ENCODE measurements at regions not wholly inside any gene's neighbourhood (a gene's known extent, or its start where the extent isn't known, plus 50 kb on each side); places are given as distances from the start of the nearest gene placed in this dataset.

- Histone ChIP-seq H3K27me3 (replicated peaks; ENCODE audit: insufficient read depth) (no peaks in the 10 kb centered on the region), H3K9me3 (no peaks in the 10 kb centered on the region), H3K4me3 (no peak overlapping the region), H3K27ac (peak overlapping the region; percentile 57 to 71), H3K36me3 (no peaks in the 10 kb centered on the region), H3K4me1 (replicated peaks) (no peaks in the 10 kb centered on the region)
- DNase-seq (ENCODE audit: low spot score), result peak; percentile 30
- intact Hi-C loops (cut with DNase I), result no loop called here
- 45% methylated on average over 8 of the region's 8 CpGs for WGBS
- TF ChIP-seq POLR2AphosphoS5 (IDR thresholded peaks at IDR 0.05), result peak; percentile 87
- TF ChIP-seq POLR2A (IDR thresholded peaks at IDR 0.05), result no peak
Observed at GRCh38 chr14:75340921-75341320, 62.3 kb downstream of the FOS start.

GRCh38 chr14:75341620-75342019, 63.0 kb downstream of the FOS start:
- H3K4me1 ChIP-seq (replicated peaks), result no peaks in the 10 kb centered on the region
- H3K27me3 ChIP-seq (replicated peaks; ENCODE audit: insufficient read depth), result no peaks in the 10 kb centered on the region
- peak overlapping the region; percentile 20 to 57 for H3K27ac ChIP-seq
- TF ChIP-seq, protein P1, sequence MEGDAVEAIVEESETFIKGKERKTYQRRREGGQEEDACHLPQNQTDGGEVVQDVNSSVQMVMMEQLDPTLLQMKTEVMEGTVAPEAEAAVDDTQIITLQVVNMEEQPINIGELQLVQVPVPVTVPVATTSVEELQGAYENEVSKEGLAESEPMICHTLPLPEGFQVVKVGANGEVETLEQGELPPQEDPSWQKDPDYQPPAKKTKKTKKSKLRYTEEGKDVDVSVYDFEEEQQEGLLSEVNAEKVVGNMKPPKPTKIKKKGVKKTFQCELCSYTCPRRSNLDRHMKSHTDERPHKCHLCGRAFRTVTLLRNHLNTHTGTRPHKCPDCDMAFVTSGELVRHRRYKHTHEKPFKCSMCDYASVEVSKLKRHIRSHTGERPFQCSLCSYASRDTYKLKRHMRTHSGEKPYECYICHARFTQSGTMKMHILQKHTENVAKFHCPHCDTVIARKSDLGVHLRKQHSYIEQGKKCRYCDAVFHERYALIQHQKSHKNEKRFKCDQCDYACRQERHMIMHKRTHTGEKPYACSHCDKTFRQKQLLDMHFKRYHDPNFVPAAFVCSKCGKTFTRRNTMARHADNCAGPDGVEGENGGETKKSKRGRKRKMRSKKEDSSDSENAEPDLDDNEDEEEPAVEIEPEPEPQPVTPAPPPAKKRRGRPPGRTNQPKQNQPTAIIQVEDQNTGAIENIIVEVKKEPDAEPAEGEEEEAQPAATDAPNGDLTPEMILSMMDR (IDR thresholded peaks at IDR 0.05), result no peak
- TF ChIP-seq POLR2A (IDR thresholded peaks at IDR 0.05) (no peak), POLR2AphosphoS5 (IDR thresholded peaks at IDR 0.05) (no peak)
- H3K9me3 ChIP-seq, result no peaks in the 10 kb centered on the region
- DNase-seq (ENCODE audit: low spot score), result no peak
- intact Hi-C loops (cut with DNase I), result no loop called here
- no peaks in the 10 kb centered on the region for H3K36me3 ChIP-seq
- no peak overlapping the region for H3K4me3 ChIP-seq

GRCh38 chr14:75342762-75343599, 64.4 kb downstream of the FOS start:
- no peak for TF ChIP-seq POLR2A (IDR thresholded peaks at IDR 0.05)
- Histone ChIP-seq H3K4me1 (replicated peaks) (no peaks in the 10 kb centered on the region), H3K36me3 (no peaks in the 10 kb centered on the region), H3K27ac (no peak overlapping the region), H3K27me3 (replicated peaks; ENCODE audit: insufficient read depth) (no peaks in the 10 kb centered on the region), H3K9me3 (no peaks in the 10 kb centered on the region), H3K4me3 (no peak overlapping the region)
- DNase-seq (ENCODE audit: low spot score), result no peak
- 78% methylated on average over 4 of the region's 4 CpGs for WGBS
- intact Hi-C loops (cut with DNase I), result no loop called here

DNA sequence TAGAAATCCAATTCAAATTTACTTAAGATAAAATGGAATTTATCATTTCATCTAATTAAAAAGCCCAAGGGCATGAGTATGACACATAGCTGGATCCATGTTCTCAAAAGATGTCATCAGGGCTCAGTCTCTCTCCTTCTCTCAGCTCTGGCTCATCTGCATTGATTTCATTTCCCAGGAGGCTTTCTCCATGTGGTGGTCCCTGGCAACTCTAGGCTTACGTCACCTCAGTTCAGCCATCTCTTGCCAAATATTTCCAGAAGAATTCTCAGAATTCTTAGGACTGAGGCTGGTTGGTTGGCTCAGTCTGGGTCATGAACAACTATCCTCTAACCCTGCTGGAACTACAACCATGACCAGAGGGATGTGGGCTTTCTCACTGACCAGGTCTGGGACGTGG, 65.3 kb downstream of the FOS start:
- Histone ChIP-seq H3K27me3 (replicated peaks; ENCODE audit: insufficient read depth) (no peaks in the 10 kb centered on the region), H3K4me3 (no peak overlapping the region), H3K27ac (no peak overlapping the region), H3K4me1 (replicated peaks) (no peaks in the 10 kb centered on the region), H3K36me3 (no peaks in the 10 kb centered on the region), H3K9me3 (no peaks in the 10 kb centered on the region)
- TF ChIP-seq POLR2A (IDR thresholded peaks at IDR 0.05) (no peak), POLR2AphosphoS5 (IDR thresholded peaks at IDR 0.05) (no peak)
- TF ChIP-seq, protein P1 (IDR thresholded peaks at IDR 0.05), result no peak
- intact Hi-C loops (cut with DNase I), result no loop called here
- 80% methylated on average over 2 of the region's 2 CpGs for WGBS
- DNase-seq (ENCODE audit: low spot score), result no peak

DNA sequence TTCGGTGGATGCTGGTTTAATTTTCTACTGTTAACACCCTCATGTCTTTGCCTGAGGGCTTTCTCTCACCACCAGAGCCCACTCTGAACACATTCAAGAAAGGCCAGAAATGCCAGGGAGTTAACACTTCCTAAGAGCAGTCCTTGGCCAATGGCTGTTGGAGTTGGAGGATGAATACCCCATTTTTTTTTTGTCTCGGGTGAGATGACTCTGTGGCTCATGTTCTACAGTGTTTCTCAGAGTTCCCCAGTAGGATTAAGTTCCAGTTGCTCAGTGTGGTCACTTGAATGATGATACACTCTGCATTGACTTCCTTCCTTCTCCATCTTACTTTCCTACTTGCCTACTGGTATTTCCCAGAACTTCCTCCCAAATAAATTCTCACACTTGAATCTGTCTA, 65.8 kb downstream of the FOS start:
- H3K9me3 ChIP-seq, result no peaks in the 10 kb centered on the region
- H3K4me1 ChIP-seq (replicated peaks), result no peaks in the 10 kb centered on the region
- H3K36me3 ChIP-seq, result no peaks in the 10 kb centered on the region
- no peak for DNase-seq (ENCODE audit: low spot score)
- no peak overlapping the region for H3K27ac ChIP-seq
- intact Hi-C loops (cut with DNase I), result no loop called here
- TF ChIP-seq, protein P1 (IDR thresholded peaks at IDR 0.05), result no peak
- no peak for TF ChIP-seq POLR2AphosphoS5 (IDR thresholded peaks at IDR 0.05)
- TF ChIP-seq POLR2A (IDR thresholded peaks at IDR 0.05), result no peak
- WGBS, result 76% methylated on average over 2 of the region's 2 CpGs
- H3K4me3 ChIP-seq, result no peak overlapping the region
- no peaks in the 10 kb centered on the region for H3K27me3 ChIP-seq (replicated peaks; ENCODE audit: insufficient read depth)

DNA sequence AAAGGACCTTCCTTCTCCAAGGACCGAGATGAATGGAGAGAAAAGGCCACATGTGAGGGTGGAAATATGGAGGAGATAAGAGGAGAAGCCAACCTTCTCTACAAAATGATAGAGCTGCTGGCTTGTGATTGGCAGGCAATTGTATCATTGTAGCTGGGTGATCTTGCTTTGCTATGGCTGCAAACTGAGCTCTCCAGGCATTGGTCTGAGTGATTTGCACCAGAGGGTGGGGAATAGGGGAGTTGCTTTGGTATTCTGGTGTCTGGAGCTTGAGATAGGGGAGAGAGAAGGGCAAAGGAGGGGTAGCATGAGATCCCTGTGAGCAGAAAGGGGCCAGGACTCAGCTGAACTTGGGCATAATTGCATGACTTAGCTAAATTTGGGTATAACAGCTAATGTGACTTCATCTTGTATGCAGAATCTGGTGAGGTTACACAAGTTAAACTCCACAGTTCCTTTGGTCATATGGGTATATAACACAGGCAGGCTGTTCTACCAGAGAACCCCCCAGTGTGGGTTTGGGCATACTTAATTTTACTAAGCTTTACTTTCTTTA, 72.0 kb downstream of the FOS start:
- no peak for DNase-seq (ENCODE audit: low spot score)
- intact Hi-C loops (cut with DNase I), result no loop called here
- Histone ChIP-seq H3K9me3 (no peaks in the 10 kb centered on the region), H3K4me1 (replicated peaks) (no peaks in the 10 kb centered on the region), H3K27me3 (replicated peaks; ENCODE audit: insufficient read depth) (no peaks in the 10 kb centered on the region), H3K36me3 (no peaks in the 10 kb centered on the region), H3K27ac (no peak overlapping the region), H3K4me3 (no peak overlapping the region)
- TF ChIP-seq POLR2AphosphoS5 (IDR thresholded peaks at IDR 0.05), result no peak
- TF ChIP-seq, protein P1 (IDR thresholded peaks at IDR 0.05), result no peak
- no peak for TF ChIP-seq POLR2A (IDR thresholded peaks at IDR 0.05)
- WGBS, result 97% methylated on average over 1 of the region's 1 CpG
